Activated T-helper 1 cell treated with anti-CD3 and anti-CD28 coated beads, Interleukin-12 subunit alpha, Interleukin-12 subunit beta, Interleukin-2, Interleukin-4 antibody, amounts not matched to agents 30 ng/mL and 10 ng/mL and 1 ng/mL, durations not matched to agents 14 hours and 24 hours and 36 hours (primary cell): ENCODE measurements at regions not wholly inside any gene's neighbourhood (a gene's known extent, or its start where the extent isn't known, plus 50 kb on each side); places are given as distances from the start of the nearest gene placed in this dataset.
"Not testable (repeated sequence)": the region's sequence is repeated elsewhere in the genome, so short reads cannot be mapped to it uniquely, and the experiment has no call there.

Experiments used
- DNase-seq: peaks from one replicate; pipeline ENCODE4 v3.0.0; 2021; ENCODE audit warnings: low spot score
- H3K27ac Mint-ChIP-seq: one replicate; pipeline ENCODE4 v1.8.0; 2021; ENCODE audit warnings: mild to moderate bottlenecking, mixed read lengths
- H3K27me3 Mint-ChIP-seq: one replicate; pipeline ENCODE4 v1.8.0; 2022; ENCODE audit warnings: mild to moderate bottlenecking, moderate library complexity, mixed read lengths; ENCODE audit not compliant: insufficient read depth
- H3K36me3 Mint-ChIP-seq: one replicate; pipeline ENCODE4 v1.8.0; 2021; ENCODE audit warnings: low read depth, mixed read lengths
- H3K4me1 Mint-ChIP-seq: one replicate; pipeline ENCODE4 v1.8.0; 2021; ENCODE audit warnings: low read depth, mixed read lengths
- H3K4me3 Mint-ChIP-seq: one replicate; pipeline ENCODE4 v1.8.0; 2021; ENCODE audit warnings: mild to moderate bottlenecking, moderate library complexity, mixed read lengths
- H3K9me3 Mint-ChIP-seq: one replicate; pipeline ENCODE4 v1.8.0; 2021; ENCODE audit warnings: mixed read lengths
- intact Hi-C: fragments of 100-400 bp; cut with micrococcal nuclease; formaldehyde crosslinking; loops from one replicate; pipeline ENCODE4 v1.15.1; 2024

DNA sequence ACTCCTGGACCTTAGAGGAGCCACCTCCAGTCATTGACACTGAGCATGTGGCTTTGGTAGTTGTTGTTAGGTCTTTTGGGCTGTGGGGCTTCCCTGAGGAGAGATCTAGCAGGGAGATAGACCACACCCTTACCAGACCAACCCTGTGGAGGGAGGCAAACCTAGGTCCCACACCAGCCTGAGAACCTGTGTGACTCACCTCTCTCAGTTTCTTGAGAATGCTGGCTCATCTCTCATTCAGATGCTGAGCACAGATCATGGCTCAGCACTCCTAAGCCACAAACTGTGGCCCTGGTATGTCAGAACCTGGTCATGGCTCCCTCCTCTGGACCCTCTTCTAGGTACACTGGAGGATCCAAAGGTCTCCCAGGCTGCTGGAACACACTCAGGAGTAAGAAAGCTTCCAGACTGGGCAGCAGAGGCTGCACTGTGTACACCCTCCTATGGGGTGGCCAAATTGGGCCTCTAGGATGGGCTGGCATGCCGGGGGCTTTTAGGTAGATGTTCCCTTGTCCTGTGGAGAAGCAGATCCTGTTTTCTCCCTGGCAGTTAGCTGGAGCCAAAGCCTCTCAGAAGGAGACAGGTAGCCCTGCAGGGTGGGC is 1294.5 kb downstream of the KHDRBS2 start:
- Mint-ChIP-seq H3K4me3 (no peak overlapping the region), H3K4me1 (no peaks in the 10 kb centered on the region), H3K27me3 (no peaks in the 10 kb centered on the region), H3K27ac (no peak overlapping the region), H3K36me3 (no peaks in the 10 kb centered on the region), H3K9me3 (peaks cover 58% of the 10 kb centered on the region)
- intact Hi-C loops, result no loop called here
- DNase-seq, result no peak

DNA sequence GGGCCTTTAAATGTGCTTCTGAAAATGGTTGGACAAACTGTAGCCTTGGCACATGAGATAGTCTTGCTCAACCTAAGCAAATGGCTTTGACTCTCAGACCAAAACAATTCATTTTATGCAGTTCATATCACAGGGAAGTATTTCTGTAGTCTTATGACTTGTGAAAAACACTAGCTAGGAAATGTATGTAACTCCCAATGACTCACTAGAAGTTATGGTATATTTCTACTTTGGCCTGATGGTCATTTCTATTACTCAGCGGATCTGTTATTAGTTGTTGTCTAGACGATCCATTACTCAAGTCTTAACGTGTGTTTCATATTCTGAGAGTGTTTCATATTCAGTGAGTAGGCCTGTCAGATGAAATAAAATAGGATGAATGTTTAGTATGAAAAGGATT is 1333.5 kb downstream of the KHDRBS2 start:
- no peak overlapping the region for H3K27ac Mint-ChIP-seq
- no peak overlapping the region for H3K4me3 Mint-ChIP-seq
- H3K27me3 Mint-ChIP-seq, result no peaks in the 10 kb centered on the region
- H3K9me3 Mint-ChIP-seq, result peaks cover 22% of the 10 kb centered on the region
- H3K4me1 Mint-ChIP-seq, result no peaks in the 10 kb centered on the region
- no peak for DNase-seq
- intact Hi-C loops, result no loop called here
- no peaks in the 10 kb centered on the region for H3K36me3 Mint-ChIP-seq

DNA sequence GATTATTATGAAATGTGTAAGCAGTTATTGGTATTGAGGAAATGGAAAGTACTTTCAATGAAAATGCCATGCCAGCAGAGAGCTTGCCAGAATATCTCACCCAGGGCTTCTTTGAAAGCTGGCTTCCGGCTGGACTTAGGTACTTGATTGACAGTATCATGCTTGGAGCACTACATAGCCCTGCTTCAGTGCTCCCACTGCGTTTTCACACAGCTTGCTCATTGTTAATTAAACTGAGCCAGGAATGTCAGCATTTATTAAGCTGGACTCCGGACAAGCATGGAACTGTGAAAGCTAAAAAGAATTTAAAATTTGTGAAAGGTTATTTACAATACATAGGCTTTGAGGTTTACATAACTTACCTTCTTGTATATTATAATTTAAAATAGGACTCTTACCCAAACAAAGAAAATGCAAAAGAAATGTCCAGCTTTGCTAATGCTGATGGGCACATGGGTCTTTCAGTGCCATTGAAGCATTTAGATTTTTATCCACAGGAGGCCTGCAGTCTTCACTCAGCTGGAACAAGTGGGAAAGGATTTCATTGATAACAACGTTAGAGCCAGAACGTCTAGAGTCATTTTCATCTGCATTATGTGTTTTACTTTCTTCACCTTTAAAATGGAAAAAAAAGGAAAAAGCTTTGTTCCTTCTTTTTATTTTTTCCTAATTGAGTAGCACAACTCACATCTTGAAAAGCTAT is 1335.7 kb downstream of the KHDRBS2 start:
- H3K36me3 Mint-ChIP-seq, intact Hi-C loops, H3K27ac Mint-ChIP-seq, H3K4me3 Mint-ChIP-seq, DNase-seq, H3K4me1 Mint-ChIP-seq, H3K27me3 Mint-ChIP-seq: not testable (repeated sequence)
- peaks cover 24% of the 10 kb centered on the region for H3K9me3 Mint-ChIP-seq

DNA sequence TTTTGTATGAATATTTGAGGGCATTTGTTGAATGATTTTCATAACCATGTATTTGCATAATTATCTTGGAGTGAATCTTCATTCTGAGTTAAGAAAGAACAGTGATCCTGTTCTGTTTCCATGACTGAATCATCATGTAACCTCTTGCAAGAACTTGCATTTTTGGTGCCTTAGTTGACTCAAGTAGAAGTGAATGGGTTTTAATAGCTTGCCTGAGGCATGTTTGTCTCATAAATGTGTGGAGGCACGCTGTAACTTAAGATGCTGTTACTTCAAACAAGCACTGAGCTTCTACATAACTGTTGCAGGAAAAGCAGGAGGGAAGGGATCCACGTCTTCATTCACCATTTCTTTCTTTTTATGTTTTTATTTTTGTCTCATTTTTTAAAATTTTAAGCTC is 1338.6 kb downstream of the KHDRBS2 start:
- H3K27ac Mint-ChIP-seq, H3K4me3 Mint-ChIP-seq, DNase-seq, H3K27me3 Mint-ChIP-seq, H3K4me1 Mint-ChIP-seq, H3K36me3 Mint-ChIP-seq, intact Hi-C loops: not testable (repeated sequence)
- peaks cover 17% of the 10 kb centered on the region for H3K9me3 Mint-ChIP-seq

DNA sequence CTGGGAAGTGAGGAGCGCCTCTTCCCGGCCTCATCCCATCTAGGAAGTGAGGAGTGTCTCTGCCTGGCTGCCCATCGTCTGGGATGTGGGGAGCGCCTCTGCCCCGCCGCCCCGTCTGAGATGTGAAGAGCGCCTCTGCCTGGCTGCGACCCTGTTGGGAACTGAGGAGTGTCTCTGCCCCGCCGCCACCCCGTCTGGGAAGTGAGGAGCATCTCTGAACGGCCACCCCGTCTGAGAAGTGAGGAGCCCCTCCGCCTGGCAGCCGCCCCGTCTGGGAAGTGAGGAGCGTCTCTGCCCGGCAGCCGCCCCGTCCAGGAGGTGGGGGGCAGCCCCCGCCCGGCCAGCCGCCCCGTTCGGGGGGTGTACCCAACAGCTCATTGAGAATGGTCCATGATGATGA is 1341.2 kb downstream of the KHDRBS2 start:
- H3K4me3 Mint-ChIP-seq, H3K4me1 Mint-ChIP-seq, intact Hi-C loops, H3K36me3 Mint-ChIP-seq, H3K27me3 Mint-ChIP-seq, DNase-seq, H3K27ac Mint-ChIP-seq: not testable (repeated sequence)
- H3K9me3 Mint-ChIP-seq, result peaks cover 11% of the 10 kb centered on the region

DNA sequence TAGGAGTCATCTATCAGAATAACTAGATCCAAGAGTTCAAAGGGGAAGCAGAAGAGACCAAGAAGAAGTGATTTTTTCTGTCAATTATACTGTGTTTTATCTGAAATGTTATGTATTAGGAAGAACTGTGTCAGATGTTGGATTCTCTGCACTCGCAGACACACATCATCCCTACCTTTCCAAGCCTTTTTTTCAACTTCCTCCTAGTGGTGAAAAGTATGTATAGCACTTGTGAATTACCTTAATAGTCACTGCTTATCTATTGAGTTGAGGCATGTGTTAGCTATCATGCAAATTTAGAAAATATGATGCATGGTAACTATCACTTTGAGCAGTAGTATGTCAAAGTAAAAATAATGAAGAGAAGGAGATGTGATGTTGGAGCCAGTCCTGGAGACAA is 1350.1 kb downstream of the KHDRBS2 start:
- H3K36me3 Mint-ChIP-seq, H3K27me3 Mint-ChIP-seq, H3K4me1 Mint-ChIP-seq, H3K27ac Mint-ChIP-seq, DNase-seq, H3K4me3 Mint-ChIP-seq, intact Hi-C loops: not testable (repeated sequence)
- H3K9me3 Mint-ChIP-seq, result peaks cover 11% of the 10 kb centered on the region

DNA sequence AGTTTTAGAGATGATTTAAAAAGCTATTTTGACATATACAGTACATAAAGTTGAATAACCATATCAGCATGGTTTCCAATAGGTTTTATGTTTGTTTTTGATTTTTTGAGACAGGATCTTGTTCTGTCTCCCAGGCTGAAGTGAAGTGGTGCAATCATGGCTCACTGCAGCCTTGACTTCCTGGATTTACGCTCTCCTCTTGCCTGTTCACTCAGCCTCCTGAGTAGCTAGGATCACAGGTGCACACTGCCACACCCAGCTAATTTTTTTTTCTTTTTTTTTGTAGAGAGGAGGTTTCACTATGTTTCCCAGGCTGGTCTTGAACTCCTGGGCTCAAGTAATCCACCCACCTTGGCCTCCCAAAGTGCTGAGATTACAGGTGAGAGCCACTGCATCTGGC is 1366.4 kb downstream of the KHDRBS2 start:
- H3K27me3 Mint-ChIP-seq, H3K36me3 Mint-ChIP-seq, H3K4me3 Mint-ChIP-seq, H3K27ac Mint-ChIP-seq, intact Hi-C loops, DNase-seq, H3K9me3 Mint-ChIP-seq, H3K4me1 Mint-ChIP-seq: not testable (repeated sequence)

DNA sequence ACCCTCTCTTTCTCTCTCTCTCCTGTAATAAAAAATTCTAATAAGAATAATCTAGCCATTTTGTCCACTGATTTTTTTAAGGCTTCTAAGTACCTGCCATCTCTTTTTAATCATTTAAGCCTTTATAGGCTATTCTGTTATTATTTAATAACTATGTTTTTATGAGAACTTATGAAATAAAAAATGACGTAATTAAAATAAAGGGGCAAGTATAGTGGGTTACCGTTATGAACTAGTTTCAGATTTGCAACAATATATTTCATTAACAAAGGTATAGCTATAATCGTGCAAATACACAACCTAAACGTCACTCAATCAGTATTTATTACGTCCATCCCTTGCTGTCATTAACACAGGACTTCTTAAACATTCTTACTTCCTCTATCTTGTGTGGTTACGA is 1382.2 kb downstream of the KHDRBS2 start:
- H3K4me3 Mint-ChIP-seq, H3K36me3 Mint-ChIP-seq, intact Hi-C loops, H3K27ac Mint-ChIP-seq, H3K27me3 Mint-ChIP-seq, DNase-seq, H3K4me1 Mint-ChIP-seq: not testable (repeated sequence)
- peaks cover 17% of the 10 kb centered on the region for H3K9me3 Mint-ChIP-seq

DNA sequence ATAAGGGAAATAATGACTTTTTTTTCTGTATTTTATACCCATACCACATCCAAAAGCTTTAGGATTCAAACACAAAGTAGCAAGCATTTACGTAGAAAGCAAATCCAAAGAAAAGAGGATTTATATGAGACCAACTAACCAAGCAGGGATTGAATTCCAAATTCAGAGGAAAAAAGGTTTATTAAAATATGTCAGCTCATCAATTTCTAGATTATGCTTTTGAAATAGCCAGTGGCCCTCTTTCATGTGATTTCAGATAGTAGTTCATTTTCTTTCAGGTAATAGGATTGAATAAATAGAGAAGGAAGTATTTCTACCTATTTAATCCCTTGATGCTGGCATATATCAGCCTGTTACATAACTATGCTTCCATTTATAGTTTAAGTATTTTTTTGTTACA is 1392.7 kb downstream of the KHDRBS2 start:
- H3K9me3 Mint-ChIP-seq, result peaks cover 13% of the 10 kb centered on the region
- H3K27me3 Mint-ChIP-seq, H3K27ac Mint-ChIP-seq, DNase-seq, H3K36me3 Mint-ChIP-seq, H3K4me3 Mint-ChIP-seq, H3K4me1 Mint-ChIP-seq, intact Hi-C loops: not testable (repeated sequence)

DNA sequence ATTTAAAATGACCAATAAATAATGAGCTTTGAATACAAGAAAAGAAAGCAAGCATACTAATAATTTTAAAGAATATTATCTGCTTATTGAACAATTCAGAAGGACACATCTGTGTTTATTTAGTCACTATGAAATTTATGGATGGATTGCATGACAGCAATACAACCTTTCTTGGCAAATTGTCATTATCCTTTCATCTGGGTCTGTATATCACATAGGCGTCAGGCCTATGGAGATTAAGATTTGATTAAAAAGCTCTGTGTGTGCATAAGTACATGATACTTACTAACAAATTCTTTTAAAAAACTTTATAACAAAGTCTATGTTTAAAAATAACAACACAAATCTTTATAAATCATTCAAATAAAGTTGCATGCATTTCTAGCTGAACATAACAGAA is 1394.4 kb downstream of the KHDRBS2 start:
- no peaks in the 10 kb centered on the region for H3K4me1 Mint-ChIP-seq
- H3K36me3 Mint-ChIP-seq, result no peaks in the 10 kb centered on the region
- no peak for DNase-seq
- H3K9me3 Mint-ChIP-seq, result peaks cover 19% of the 10 kb centered on the region
- no peak overlapping the region for H3K27ac Mint-ChIP-seq
- H3K4me3 Mint-ChIP-seq, result no peak overlapping the region
- intact Hi-C loops, result no loop called here
- H3K27me3 Mint-ChIP-seq, result no peaks in the 10 kb centered on the region

DNA sequence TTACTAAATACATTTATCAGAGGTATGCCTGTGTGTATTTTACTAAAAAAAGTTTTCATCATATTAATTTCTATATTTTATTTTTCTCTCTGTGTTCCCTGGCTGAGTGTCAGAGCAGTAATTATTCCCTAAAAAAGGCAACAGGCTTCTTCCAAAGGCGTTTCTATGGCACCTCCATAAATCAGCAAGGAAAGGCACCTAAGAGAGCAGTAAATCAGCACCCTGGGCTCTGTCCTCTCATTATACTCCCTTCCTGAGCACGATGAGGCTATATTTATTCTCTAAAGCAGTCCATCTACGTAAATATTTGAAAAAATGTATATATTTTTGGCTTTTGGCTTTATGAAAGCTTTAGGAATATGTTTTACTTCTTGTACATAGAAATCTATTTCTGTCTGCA is 1408.6 kb downstream of the KHDRBS2 start:
- DNase-seq, H3K4me3 Mint-ChIP-seq, H3K27ac Mint-ChIP-seq, H3K4me1 Mint-ChIP-seq, H3K36me3 Mint-ChIP-seq, H3K27me3 Mint-ChIP-seq, intact Hi-C loops, H3K9me3 Mint-ChIP-seq: not testable (repeated sequence)

DNA sequence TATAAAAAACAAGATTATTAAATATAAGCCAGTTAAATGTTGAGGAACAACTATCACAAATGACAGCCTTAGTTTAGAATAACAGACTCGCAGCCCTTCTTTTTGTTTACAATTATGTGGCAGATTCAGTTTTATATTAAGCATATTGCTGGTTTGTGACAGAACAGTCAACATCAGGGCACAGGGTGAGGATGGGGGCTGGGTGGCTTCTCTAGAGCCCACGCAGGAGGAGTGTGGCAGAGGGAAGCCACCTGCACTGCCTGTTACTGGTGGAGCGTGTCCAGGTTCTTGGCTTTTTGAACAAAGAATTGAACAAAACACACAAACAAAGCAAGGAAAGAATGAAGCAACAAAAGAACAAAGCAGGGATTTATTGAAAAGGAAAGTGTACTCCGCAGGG is 1415.2 kb downstream of the KHDRBS2 start:
- H3K27me3 Mint-ChIP-seq, result not testable (repeated sequence)

DNA sequence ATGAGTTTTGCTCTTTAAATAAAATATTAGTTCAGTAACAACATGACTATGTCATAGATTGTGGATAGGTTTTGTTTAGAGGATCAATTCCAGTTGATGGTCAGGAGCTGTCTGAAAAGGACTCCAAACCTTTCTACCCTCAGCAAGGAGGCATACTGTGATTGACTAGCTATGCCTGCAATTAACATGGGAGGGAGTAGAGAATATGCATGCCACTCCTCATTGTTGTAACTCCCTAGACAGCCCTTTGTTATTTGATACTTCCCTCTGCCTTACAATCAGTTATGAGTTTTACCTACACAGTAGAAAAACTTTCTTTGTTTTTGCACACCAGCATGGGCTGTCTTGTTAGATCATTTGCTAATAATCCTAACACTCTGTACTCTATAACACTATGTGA is 1418.5 kb downstream of the KHDRBS2 start:
- DNase-seq, result no peak
- intact Hi-C loops, result no loop called here
- Mint-ChIP-seq H3K36me3 (no peaks in the 10 kb centered on the region), H3K4me3 (no peak overlapping the region), H3K27me3 (no peaks in the 10 kb centered on the region), H3K27ac (no peak overlapping the region), H3K4me1 (no peaks in the 10 kb centered on the region), H3K9me3 (peaks cover 35% of the 10 kb centered on the region)

More for the DNA sequence above, 1415.2 kb downstream of the KHDRBS2 start:
- H3K27ac Mint-ChIP-seq, H3K4me3 Mint-ChIP-seq, H3K4me1 Mint-ChIP-seq, DNase-seq, H3K36me3 Mint-ChIP-seq, intact Hi-C loops: not testable (repeated sequence)
- H3K9me3 Mint-ChIP-seq, result peaks cover 31% of the 10 kb centered on the region
